Adrenal gland (tissue), 9 donors: ENCODE measurements at regions not wholly inside any gene's neighbourhood (a gene's known extent, or its start where the extent isn't known, plus 50 kb on each side); places are given as distances from the start of the nearest gene placed in this dataset.

ENCODE experiments used
- DNase-seq, 7 donors: peaks; one replicate each; pipeline ENCODE4 v3.0.0-alpha.2; 2019 to 2020
- H3K27ac ChIP-seq, 5 donors: fragments of 200-600 bp; sonication (generic) in 4 of 5; 1 replicate in 3 of 5; 2 replicates in 2 of 5; pipeline versions ENCODE4 v1.5.1 to v1.8.0; 2016 to 2020; ENCODE audit warnings: mild to moderate bottlenecking in 1 of 5
- H3K27me3 ChIP-seq: fragments of 200-600 bp; 2 replicates; pipeline ENCODE4 v1.8.0; 2021
- H3K36me3 ChIP-seq, 2 donors: fragments of 200-600 bp; replicated peaks in 1 of 2; 1 replicate in 1 of 2; 2 replicates in 1 of 2; pipeline versions ENCODE4 v1.5.1 to v1.8.0; 2018 to 2022
- H3K4me1 ChIP-seq, 2 donors: fragments of 200-600 bp; replicated peaks in 1 of 2; 1 replicate in 1 of 2; 2 replicates in 1 of 2; pipeline versions ENCODE4 v1.5.1 to v1.8.0; 2018 to 2021
- H3K4me3 ChIP-seq, 4 donors: fragments of 200-600 bp; sonication (generic) in 3 of 4; one replicate each; pipeline ENCODE4 v1.5.1; 2016 to 2018
- H3K9me3 ChIP-seq, 3 donors: fragments of 200-600 bp; sonication (generic) in 1 of 3; replicated peaks in 1 of 3; 1 replicate in 2 of 3; 2 replicates in 1 of 3; pipeline versions ENCODE4 v1.5.1 to v1.8.0; 2016 to 2021
- POLR2A ChIP-seq, 2 donors: fragments of 450-650 bp; IDR thresholded peaks; one replicate each; pipeline ENCODE4 v1.6.1; 2017; ENCODE audit warnings: antibody characterized with exemption in 2 of 2, mild to moderate bottlenecking in 2 of 2, moderate library complexity in 1 of 2
- WGBS, 4 donors: extraction: QIAGEN DNeasy Blood & Tissue Kit in 2 of 4; methylation state at CpG; one replicate each; pipeline versions ENCODE4 v1.1.5 to v1.1.7; 2013 to 2017; 5-methylcytosine and 5-hydroxymethylcytosine counted together
- intact Hi-C, 2 donors: fragments of 100-400 bp; cut with DNase I; formaldehyde crosslinking; loops; one replicate each; pipeline versions ENCODE4 v1.14.1 to v1.15.0; 2022 to 2023
- TF ChIP-seq, protein P1 (sequence below), 6 experiments: fragments of 450-650 bp in 4 of 6; fragments of 200-600 bp in 2 of 6; sonication (generic) in 1 of 6; IDR thresholded peaks; 1 replicate in 5 of 6; 2 replicates in 1 of 6; pipeline versions ENCODE4 v1.5.1 to v1.8.0; 2016 to 2021; ENCODE audit warnings: antibody characterized with exemption in 6 of 6, mild to moderate bottlenecking in 2 of 6, moderate library complexity in 1 of 6
- donor health status: healthy with polysubstance abuse.
- donor health status: Bipolar disorder and iron deficiency.
- donor health status: DM: yes; HTN: yes; CAD: no.
- donor health status: DM: no; HTN: no; CAD: no.
- donor health status: DM: no; HTN: no; CAD: no.

DNA sequence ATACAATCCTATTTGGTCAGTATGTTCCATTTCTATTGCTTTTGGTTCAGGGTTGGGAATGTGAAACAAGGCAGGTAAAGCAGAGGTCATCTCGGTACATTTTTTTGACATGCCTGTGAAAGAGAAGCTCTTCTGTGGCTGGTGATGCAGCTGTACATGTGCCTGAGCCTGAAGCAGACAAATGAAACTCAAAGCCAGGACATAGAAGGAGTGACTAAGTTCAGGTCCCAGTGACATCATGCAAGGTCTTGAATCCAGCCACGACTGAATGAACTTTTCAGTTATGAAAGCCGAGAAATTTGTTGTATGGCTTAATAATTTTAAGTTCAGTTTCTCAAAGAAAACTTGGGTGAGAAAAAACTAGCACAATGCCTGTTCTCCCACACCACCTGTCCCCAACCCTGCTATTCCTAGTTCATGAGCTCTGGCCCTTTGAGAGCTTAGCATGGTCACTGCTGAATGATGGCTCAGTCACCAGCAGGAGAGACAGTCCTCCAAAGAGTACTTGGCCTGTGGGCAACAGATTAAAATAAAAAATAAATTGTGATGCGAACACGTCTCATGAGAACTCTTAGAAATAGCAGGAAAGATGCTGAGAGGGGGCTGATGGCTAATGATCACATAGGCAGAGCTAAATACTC is 600.2 kb upstream of the GRM7 start:
- H3K4me1 ChIP-seq = no peaks in the 10 kb centered on the region
- H3K36me3 ChIP-seq = no peaks in the 10 kb centered on the region
- H3K9me3 ChIP-seq = no peaks in the 10 kb centered on the region
- no peak overlapping the region for H3K27ac ChIP-seq
- intact Hi-C loops = no loop called here
- no peak overlapping the region for H3K4me3 ChIP-seq
- DNase-seq = no peak
- no peaks in the 10 kb centered on the region for H3K27me3 ChIP-seq
- 71 to 82% (median 78%) methylated on average over 5 of the region's 5 CpGs for WGBS, 4 donors
- TF ChIP-seq, protein P1, sequence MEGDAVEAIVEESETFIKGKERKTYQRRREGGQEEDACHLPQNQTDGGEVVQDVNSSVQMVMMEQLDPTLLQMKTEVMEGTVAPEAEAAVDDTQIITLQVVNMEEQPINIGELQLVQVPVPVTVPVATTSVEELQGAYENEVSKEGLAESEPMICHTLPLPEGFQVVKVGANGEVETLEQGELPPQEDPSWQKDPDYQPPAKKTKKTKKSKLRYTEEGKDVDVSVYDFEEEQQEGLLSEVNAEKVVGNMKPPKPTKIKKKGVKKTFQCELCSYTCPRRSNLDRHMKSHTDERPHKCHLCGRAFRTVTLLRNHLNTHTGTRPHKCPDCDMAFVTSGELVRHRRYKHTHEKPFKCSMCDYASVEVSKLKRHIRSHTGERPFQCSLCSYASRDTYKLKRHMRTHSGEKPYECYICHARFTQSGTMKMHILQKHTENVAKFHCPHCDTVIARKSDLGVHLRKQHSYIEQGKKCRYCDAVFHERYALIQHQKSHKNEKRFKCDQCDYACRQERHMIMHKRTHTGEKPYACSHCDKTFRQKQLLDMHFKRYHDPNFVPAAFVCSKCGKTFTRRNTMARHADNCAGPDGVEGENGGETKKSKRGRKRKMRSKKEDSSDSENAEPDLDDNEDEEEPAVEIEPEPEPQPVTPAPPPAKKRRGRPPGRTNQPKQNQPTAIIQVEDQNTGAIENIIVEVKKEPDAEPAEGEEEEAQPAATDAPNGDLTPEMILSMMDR (IDR thresholded peaks at IDR 0.05) = no peak
- no peak for TF ChIP-seq POLR2A (IDR thresholded peaks at IDR 0.05)

DNA sequence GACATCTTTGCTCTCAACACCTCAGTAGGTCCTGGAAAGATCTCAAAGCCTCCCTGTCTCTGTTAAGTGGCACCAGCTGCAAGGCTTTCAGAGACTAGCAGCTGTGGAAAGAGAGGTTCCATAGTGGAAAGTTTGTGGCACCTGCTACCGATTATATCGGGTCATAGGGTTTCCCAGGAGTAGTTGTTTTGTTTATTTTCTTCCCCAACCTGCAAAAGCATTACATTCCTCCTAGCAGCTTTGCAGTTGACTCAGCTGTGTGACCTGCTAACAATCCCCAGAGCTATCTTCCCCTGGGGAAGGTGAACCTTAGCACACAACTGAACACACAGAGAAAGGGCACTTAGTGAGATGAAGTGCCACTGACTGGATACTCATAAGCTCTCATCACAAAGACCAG is 598.9 kb upstream of the GRM7 start:
- intact Hi-C loops = no loop called here
- H3K4me1 ChIP-seq = no peaks in the 10 kb centered on the region
- no peaks in the 10 kb centered on the region for H3K9me3 ChIP-seq
- TF ChIP-seq, protein P1 (IDR thresholded peaks at IDR 0.05) = no peak
- H3K4me3 ChIP-seq = no peak overlapping the region
- no peaks in the 10 kb centered on the region for H3K36me3 ChIP-seq
- no peaks in the 10 kb centered on the region for H3K27me3 ChIP-seq
- DNase-seq = no peak
- no peak overlapping the region for H3K27ac ChIP-seq
- WGBS, 4 donors = 64 to 86% (median 75%) methylated on average over 2 of the region's 2 CpGs

DNA sequence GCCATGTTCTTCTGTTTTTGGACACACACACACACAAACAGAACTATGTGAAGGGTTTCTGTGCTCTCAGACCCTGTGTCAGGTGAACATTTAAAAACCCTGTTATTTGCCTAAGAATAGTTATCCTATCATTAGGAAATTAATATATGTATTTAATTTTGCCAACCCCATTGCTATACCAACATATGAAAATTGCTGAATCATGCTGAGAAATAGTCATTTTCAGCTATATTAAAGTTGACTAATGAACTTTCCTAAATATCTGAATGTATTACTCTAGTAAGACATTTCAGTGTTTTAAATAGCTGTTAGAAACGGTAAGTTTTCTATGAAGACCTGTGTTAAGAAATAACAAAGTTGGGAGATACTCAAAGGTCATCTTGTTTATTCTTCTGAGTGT is 596.9 kb upstream of the GRM7 start:
- Histone ChIP-seq H3K27me3 (no peaks in the 10 kb centered on the region), H3K27ac (no peak overlapping the region), H3K4me1 (no peaks in the 10 kb centered on the region), H3K9me3 (no peaks in the 10 kb centered on the region), H3K4me3 (no peak overlapping the region), H3K36me3 (no peaks in the 10 kb centered on the region)
- TF ChIP-seq POLR2A (IDR thresholded peaks at IDR 0.05) = no peak
- TF ChIP-seq, protein P1 (IDR thresholded peaks at IDR 0.05) = no peak
- intact Hi-C loops = no loop called here
- WGBS, 4 donors = 60 to 73% (median 72%) methylated on average over 1 of the region's 1 CpG
- DNase-seq = no peak

DNA sequence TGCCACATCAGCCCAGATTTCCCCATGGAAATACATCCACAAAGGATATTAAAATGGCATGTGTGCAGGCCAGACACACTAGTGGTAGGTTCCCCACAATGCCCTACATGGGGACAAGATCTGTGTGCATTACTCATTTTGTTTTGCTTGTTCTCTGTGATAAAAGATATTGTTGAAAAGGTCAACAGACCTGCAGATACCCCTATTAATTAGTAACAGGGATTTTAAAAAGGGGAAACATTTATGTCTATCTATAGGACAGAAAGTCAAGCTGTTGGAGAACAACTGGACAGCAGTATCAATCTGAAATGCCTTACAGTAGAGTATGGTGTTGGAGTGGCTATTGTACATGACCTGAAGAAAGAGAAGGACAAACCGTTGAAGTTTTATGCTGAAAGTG is 596.0 kb upstream of the GRM7 start:
- TF ChIP-seq POLR2A (IDR thresholded peaks at IDR 0.05) = no peak
- TF ChIP-seq, protein P1 (IDR thresholded peaks at IDR 0.05) = no peak
- no peak overlapping the region for H3K27ac ChIP-seq
- H3K9me3 ChIP-seq = no peaks in the 10 kb centered on the region
- H3K27me3 ChIP-seq = no peaks in the 10 kb centered on the region
- 65 to 75% (median 66%) methylated on average over 1 of the region's 1 CpG for WGBS, 4 donors
- no peak overlapping the region for H3K4me3 ChIP-seq
- no peaks in the 10 kb centered on the region for H3K36me3 ChIP-seq
- DNase-seq = no peak
- H3K4me1 ChIP-seq = no peaks in the 10 kb centered on the region
- intact Hi-C loops = no loop called here
